ENCODE measurements at regions not wholly inside any gene's neighbourhood (a gene's known extent, or its start where the extent isn't known, plus 50 kb on each side); places are given as distances from the start of the nearest gene placed in this dataset.
"Not testable (repeated sequence)": the region's sequence is repeated elsewhere in the genome, so short reads cannot be mapped to it uniquely, and the experiment has no call there.

DNA sequence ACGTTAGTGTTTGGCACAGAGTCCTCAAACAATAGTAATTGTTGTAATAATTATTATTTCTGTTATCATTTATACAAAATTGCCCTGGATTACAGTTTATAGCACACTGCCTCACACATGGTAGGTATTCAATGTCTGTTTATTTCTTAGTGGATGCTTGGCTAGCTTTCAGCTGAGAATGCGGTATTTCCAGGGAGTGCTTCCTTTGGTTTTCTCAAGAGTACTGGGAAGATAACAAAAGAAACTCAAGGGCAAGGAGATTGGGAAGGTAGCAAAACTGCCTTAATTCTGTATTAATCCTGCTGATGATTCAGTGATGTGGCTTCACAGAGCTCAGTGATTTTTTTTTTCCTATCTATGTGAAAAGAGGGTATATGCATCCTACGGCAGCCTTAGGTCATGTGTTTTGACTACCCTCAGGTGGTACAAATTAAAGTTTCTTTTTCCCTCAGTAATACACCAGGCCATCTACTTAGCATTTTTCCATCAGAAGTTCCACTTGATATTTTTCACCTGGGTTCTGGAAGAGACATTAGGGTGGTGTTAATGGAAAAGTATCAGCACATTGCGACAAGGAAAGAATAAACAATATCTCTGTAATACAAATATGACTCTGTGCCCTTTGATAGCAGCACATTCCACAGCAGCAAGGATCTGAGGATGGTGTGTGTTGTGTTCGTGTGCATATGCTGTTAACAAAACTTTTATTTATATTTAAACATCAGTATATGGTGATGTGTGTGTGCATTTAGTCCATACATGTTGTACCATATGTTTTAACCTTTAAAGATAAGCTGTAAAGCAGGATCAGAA lies 124.3 kb upstream of the RASGEF1B start:
- DNase-seq (ENCODE audit: low read depth in 2 of 2) = no peak

DNA sequence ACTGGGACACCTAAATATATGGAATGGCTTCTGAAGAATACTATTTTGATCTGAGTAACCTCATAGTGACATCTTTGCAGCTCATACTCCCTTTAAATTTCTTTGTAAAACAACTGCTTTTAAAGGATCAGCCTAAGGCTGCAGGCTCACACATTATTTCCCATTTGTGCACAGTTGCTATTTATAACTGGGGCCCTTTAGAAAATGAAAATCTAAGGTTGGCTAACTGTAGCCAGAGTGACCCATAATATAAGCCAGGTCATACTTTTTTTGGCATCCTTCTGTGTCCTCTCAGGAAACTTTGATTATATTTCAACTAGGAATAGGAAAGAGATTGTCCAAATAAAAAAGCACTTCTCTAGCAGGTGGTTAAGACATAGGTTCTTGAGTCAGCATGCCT lies 123.6 kb upstream of the RASGEF1B start:
- DNase-seq (ENCODE audit: low read depth in 2 of 2) = no peak

DNA sequence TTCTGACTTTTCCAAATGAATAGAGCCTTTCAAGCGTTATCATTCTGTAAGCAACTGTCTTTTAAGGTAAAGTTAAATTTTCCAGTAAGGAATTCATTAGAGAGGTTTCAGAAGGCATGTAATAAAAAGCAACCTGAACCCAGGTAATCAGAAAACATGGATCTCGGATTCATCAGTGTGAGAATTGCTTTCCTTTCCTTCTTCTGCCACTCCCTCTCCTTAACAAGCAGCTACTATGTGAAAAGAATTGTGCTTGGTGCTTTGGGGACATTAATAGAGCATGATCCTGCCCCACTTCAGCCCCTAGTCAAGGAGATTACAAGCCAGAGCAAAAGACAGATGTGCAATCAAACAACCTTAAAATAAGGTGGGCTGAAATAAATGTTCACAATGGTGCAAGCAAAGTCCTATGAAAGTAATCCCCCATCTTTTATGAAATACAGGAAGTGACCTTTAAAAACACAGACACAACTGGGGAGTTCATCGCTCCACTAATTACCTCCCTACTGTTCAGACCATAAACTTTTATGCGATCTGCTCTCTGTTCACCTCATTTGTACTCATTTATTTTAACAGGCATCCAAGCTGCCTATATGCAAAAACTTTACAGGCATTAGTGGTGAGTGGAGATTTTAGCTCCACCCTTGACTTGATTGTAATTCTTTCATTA lies 122.9 kb upstream of the RASGEF1B start:
- no peak for DNase-seq (ENCODE audit: low read depth in 2 of 2)

DNA sequence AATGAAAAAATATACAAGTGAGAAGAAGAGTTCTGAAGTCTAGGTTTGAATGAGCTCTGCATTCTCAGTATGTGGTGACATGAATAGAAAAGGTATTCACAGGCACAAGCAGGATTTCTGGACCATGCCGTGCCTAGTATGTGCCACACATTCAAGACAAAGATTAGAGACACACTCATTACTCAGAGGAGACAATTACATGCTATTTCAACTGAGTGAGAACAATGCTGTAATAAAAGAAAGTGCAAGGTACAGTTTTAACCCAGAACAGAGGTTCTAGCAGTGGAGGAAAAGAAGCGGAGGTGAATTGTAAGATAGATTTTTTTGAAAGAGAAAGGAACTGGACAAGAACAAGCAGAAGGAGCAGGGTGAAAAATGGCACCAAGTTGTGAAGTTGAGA lies 121.0 kb upstream of the RASGEF1B start:
- DNase-seq (ENCODE audit: low read depth in 2 of 2) = no peak

DNA sequence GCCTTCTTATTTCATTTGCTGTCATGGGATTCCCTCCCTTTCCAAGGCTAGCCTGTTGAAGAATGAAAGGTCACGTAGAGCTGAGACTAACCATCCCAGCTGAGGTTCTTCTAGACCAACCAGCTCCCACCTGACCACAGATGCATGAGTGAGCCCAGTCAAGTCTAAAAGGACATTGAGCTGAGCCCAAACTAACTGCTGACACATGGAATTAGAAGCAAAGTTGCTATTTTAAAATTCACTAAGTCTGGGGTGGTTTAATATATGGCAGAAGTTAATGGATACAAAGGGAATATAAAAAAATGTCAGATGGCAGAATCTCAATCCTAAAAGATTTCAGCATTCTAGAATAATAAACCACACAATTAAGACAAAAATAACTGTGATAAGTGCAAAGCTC lies 118.9 kb upstream of the RASGEF1B start:
- DNase-seq (ENCODE audit: low read depth in 2 of 2) = no peak

DNA sequence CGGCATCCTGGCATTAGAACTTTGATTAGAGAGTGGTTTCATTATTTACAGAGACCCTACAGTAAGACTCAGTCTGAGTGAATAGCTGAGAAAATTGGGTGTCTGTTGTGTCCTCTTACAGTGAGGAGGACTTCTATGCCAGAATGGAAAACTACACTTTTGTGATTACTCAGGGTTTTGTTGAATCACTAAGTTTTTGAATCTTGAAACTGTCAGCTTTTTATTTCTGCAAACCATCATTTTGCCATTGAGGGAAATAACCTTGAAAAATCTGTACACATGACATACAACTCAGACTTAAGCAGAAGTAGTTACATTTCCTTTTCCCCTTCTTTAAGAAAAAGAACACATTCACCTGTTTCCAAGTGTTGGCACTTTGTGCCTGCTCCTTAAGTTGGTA lies 117.6 kb upstream of the RASGEF1B start:
- no peak for DNase-seq (ENCODE audit: low read depth in 2 of 2)

DNA sequence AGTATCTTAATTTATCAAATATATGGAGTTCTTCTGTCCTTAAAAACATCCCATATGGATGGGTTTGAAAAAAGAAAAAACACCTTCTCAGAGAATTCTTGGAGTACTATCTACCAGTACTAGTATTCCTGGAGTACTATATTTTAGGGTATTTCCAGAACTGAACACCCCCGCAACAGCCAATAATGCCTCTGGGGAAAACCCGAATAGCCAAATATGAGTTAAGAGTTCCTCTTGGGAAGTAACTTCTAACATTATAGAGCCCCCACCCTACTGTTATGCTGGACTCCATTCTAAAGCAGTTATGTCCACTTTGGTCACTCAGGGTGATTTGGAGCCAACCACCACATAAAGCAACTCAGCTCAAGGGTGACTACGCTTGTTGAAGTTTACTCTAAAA lies 115.0 kb upstream of the RASGEF1B start:
- no peak for DNase-seq (ENCODE audit: low read depth in 2 of 2)

DNA sequence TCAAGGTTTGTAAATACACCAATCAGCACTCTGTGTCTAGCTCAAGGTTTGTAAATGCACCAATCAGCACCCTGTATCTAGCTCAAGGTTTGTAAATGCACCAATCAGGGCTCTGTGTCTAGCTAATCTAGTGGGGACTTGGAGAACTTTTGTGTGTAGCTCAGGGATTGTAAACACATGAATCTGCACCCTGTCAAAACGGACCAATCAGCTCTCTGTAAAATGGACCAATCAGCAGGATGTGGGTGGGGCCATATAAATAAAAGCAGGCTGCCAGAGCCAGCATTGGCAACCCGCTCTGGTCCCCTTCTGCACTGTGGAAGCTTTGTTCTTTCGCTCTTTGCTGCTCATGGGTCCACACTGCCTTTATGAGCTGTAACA lies 109.3 kb upstream of the RASGEF1B start:
- DNase-seq (ENCODE audit: low read depth in 2 of 2) = not testable (repeated sequence)

DNA sequence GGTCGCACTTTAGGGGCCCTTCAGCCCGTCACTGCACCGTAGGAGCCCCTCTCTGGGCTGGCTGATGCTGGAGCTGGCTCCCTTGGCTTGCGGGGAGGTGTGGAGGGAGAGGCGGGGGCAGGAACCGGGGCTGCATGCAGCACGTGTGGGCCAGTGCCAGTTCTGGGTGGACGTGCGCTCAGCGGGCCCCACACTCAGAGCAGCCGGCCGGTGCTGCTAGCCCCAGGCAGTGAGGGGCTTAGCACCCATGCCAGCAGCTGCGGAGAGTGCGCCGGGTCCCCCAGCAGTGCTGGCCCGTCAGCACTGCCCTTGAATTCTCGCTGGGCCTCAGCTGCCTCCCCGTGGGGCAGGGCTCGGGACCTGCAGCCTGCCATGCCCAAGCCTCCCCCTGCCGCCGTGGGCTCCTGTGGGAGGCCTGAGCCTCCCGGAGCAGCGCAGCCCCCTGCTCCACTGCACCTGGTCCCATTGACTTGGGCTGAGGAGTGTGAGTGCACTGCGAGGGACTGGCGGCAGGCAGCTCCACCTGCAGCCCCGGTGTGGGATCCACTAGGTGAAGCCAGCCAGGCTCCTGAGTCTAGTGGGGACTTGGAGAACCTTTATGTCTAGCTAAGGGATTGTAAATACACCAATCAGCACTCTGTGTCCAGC lies 108.8 kb upstream of the RASGEF1B start:
- no peak for DNase-seq (ENCODE audit: low read depth in 2 of 2)

DNA sequence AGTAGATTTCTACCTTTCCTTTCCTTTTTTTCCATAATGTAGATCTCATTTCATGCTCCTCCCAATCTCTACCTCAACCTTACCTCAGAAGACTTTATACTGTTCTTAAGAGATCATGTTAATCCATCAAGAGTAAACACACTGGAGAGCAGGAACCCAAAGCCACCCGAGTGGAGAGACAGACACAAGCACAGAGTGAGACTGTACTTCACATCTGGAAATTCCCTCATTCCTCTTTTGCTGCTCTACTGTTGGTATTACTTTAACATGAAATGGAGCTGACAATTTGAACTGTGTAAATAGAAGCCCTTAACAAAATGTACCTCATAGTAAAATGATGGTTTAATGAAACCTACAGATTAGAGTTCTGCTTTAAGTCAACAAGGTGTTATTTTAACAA lies 105.7 kb upstream of the RASGEF1B start:
- DNase-seq (ENCODE audit: low read depth in 2 of 2) = no peak

DNA sequence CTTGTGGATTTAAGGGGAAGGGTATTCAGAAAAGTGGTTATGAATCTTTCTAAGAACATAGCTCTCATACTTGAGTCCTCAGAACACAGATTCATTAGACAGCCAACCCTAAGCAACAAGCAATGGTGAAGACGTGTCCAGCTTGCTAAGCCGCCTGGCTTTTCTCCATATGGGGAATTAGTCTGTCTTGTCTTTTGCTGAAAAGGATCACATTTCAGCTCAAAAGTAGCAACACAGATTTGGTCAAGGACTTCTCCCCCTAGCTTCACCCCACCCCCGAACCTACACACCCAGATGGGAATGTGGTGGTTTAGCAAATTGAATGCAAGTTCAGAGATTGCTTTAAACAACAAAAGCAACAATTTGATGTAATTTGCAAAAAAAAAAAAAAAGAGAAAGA lies 103.3 kb upstream of the RASGEF1B start:
- no peak for DNase-seq (ENCODE audit: low read depth in 2 of 2)

DNA sequence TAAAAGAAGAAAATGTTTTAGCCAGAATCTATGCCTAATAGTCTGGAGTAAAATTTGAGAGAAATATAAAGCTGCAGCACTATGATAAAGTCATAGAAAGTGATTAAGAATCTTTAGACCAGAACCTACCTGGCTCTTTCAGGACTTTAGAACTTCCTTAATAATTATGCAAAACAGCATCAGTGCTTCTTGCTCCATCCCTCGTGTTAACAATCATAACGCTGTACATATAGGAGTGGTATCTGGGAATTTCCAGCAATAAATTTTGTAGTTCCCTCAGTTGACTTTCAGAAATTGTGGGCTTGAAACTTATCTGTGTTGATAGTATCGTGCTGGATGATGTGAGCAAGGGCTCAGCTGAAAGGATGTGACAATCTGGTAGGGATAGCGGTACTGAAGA lies 102.1 kb upstream of the RASGEF1B start:
- no peak for DNase-seq (ENCODE audit: low read depth in 2 of 2)

DNA sequence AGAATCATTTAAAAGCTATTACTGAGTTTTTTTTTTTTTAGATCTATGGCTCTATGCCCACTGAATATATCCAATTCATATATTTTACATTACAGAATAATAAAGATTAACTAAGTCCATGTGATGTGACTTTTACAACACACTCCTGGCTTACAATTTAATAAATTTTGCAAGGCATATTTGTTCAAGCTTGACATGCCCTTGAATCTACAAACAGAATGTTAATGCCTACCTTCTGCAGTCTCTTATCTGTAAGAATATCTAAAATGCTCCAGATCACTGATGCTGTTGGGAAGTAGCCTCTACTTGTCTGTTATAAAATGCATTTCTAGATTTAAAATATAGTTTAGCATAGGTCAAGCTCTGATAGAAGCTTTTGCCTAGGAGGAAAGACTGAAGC lies 100.7 kb upstream of the RASGEF1B start:
- no peak for DNase-seq (ENCODE audit: low read depth in 2 of 2)

DNA sequence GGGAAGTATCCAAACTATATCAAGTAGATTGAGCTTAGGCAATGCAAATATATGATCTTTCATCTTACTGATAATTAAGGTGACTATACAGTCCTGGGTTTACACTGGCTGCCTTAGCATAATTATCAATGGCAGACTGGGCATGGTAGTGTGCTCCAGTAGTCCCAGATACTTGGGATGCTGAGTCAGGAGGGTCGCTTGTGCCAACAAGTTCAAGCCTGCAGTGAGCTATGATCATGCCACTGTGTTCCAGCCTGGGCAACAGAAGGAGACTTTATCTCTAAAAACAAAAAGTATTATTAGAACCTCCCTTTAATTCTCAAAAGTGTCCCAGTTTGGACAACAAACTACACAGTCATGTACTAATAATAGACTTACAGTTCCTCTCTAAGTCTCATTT lies 99.4 kb upstream of the RASGEF1B start:
- DNase-seq (ENCODE audit: low read depth in 2 of 2) = no peak

DNA sequence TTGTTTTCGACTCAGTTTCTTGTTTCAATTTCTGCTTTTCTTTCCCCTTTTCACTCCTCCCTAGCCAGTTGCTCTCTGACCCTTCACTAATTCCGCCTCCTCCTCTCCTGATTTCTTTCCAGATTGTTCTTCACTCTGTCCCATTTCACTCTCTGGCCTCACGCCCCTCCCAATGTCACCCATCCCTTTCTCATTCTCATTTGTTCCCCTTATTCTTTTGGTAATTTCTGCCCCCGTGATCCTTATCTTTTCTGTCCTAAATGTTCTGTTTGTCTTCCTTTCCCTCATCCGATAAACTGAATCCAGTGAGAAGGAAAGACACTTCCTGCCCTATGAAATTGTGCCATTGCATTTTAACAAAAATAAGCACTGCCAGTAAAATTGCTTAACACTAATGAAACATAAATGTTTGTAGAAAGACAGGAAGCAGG lies 94.5 kb upstream of the RASGEF1B start:
- no peak for DNase-seq (ENCODE audit: low read depth in 2 of 2)

DNA sequence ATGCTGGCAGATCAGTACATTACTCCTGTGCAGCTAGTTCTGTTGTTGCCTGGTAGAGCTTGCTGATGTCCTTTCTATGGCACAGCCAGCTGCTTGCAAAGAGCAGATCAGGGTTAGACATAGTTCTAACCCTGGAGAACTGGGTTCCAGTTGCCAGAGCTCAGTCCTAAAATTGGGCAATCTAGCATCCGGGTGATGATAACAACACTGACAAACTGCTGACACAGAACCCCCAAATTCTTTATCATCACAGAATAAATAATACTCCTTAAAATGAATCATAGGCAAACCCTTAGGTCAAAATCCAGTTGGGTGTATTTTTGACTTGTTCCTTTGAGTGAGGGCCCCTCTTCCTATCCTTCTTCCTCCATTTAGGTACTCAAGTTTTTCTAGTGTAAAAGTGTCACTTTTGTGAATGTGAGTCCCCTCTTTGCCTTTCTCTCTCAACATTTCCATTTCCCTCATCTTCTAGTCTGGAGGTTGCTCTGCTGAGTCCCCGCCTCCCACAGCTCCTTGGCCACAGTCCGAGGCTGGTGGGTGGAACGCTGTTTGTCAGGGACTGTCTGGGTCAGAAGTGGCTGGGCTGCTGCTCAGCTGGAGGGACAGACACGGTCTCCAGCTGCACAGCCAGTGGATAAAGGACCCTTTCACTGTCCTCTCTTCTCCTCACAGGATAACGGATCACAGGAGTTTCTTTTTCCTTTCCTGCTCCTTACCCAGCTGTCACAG lies 93.6 kb upstream of the RASGEF1B start:
- DNase-seq (ENCODE audit: low read depth in 2 of 2) = no peak

DNA sequence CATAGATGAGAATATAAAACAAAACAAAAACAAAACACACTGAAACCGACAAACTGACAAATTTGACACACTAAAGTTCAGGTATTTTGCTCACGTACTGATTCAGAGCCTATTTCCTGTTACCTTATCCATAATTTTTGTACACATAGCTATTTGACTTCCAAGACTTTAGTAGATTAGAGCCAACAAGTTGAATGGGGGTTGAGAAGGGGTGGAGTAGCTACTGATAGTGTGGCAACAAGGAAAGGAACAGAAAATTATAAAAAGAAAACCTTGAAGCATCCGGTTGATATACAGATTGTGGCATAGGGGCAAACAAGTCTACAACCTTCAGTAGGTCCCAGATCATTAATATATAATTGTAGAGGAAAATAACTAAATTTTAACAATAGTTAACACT lies 92.3 kb upstream of the RASGEF1B start:
- DNase-seq (ENCODE audit: low read depth in 2 of 2) = no peak

DNA sequence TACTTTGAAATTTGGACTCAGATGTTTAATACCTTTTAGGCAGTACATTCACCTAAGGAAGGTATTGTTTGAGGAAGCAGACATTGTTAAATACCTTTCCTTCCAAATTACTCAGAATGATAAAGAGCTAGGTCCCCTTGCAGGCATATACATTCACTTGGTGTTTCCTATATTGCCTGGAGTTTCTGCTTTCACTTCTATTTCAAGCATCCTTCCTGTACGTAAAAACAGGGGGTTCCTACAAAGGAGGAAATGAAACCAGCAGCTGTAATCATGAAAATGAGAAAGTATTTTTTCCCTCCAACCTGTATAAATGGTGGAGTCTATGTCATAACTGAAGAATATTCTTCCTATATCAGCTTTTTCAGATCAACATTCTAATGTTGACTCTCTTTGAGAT lies 90.4 kb upstream of the RASGEF1B start:
- no peak for DNase-seq (ENCODE audit: low read depth in 2 of 2)

DNA sequence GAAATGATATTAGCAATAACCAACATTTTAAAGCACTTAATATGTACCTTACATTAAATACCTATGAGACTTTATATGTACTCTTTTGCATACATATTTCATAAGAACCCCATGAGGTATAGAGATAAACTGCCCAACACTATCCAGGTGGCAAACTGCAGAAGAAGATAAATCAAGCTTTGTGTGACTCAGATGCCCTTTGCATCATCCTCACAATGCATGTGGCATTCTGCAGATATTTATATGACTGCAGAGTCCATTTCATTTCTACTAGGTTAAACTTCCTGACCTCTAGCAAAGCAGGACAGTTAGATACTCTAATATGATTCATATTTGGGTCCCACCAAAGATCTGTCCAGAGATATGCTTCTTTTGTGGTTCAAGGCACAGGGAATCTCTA lies 85.6 kb upstream of the RASGEF1B start:
- no peak for DNase-seq (ENCODE audit: low read depth in 2 of 2)

DNA sequence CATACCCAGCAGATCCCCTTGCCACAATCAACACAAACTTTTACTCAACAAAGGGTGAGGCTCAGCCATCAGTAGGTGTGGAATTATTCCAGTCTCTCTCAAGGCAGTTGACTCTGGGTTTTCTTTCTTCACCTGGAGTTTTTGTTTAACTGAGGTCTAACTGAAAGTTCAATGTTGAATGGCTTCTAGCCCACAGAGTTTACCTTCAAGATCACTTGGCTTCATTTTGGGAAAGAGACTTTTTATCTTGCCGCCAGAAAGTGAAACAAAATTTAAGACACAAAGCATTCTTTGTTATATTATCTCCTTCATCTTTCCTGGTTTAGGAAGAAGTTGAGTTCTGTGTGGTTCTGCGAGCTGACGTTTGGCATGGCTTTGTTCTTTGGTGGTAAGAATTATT lies 83.8 kb upstream of the RASGEF1B start:
- DNase-seq (ENCODE audit: low read depth in 2 of 2) = no peak

DNA sequence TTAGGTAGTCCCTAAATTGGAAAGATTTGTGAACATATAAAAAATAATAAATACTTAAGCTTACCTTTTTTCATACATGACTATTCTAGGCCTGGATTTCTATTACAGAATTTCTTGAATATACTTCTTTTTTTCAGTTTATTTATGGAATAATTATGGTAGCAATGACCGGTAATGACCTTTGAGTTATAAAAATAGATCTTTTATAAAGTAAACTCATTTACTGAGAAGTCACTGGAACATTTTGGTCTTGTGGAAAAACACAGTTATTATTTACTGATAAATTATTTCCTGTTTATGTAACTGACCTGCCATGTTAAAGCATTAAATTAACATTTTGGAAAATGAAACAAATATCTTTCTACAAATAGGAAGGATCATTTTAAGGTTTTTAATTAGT lies 80.4 kb upstream of the RASGEF1B start:
- DNase-seq (ENCODE audit: low read depth in 2 of 2) = no peak

DNA sequence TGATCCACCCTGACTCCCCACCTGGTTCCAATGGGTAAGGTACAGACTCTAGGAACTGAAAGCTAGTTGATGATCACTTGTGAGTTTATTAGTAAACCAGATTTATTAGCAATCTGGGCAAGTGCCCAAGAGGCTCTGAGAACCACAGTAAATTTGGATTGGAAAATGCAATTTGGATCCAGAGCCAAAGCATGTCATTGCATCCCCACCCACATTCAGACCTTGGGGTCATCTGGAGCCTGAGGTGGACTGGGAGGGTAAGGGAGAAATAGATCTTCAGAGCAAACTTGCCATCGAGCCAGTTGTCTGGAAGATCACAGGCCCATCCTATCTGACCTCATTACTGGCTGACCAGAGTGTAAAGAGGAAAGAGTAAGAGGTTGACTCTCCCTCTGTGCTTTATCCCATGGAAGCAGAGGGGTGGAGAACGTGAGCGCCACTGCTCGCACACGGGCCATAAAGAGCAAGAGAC lies 78.7 kb upstream of the RASGEF1B start:
- no peak for DNase-seq (ENCODE audit: low read depth in 2 of 2)
